ENCODE measurements at regions not wholly inside any gene's neighbourhood (a gene's known extent, or its start where the extent isn't known, plus 50 kb on each side); places are given as distances from the start of the nearest gene placed in this dataset.

- TF ChIP-seq CTCF (IDR thresholded peaks at IDR 0.05) (no peak), TCF7L2 (IDR thresholded peaks at IDR 0.05; ENCODE audit: low read depth, low read length) (no peak), POLR2AphosphoS5 (IDR thresholded peaks at IDR 0.05; ENCODE audit: low read depth, low read length) (no peak), REST (IDR thresholded peaks at IDR 0.05; ENCODE audit: insufficient read depth in 1 of 2, low read depth in 2 of 2, low read length in 1 of 2) (no peak), SIN3A (IDR thresholded peaks at IDR 0.05; ENCODE audit: borderline replicate concordance, insufficient read depth, low read depth, low read length) (no peak)
Measured at GRCh38 chr10:42998481-42999384, 78.1 kb upstream of the RET start.
